Kidney (tissue), 13 donors: ENCODE measurements at regions not wholly inside any gene's neighbourhood (a gene's known extent, or its start where the extent isn't known, plus 50 kb on each side); places are given as distances from the start of the nearest gene placed in this dataset.

Experiments used
- DNase-seq, 5 donors: peaks; one replicate each; pipeline ENCODE4 v3.0.0-alpha.2; 2013 to 2020
- FAIRE-seq: peaks from 2 replicates; lab custom pipeline; 2012; peaks lifted over from hg19 to GRCh38; lab: Jason Lieb, UNC
- H3K27ac ChIP-seq, 2 donors: one replicate each; pipeline ENCODE4 v1.7.0; 2013; ENCODE audit warnings: low read depth in 2 of 2, low read length in 2 of 2, inconsistent platforms in 1 of 2
- H3K27me3 ChIP-seq: one replicate; pipeline ENCODE4 v1.7.1; 2013; ENCODE audit warnings: low read length, inconsistent platforms; ENCODE audit not compliant: control insufficient read depth, insufficient read depth
- H3K36me3 ChIP-seq, 3 donors: one replicate each; pipeline versions ENCODE4 v1.7.0 to v1.7.1; 2013; ENCODE audit warnings: low read length in 3 of 3, control low read depth in 1 of 3, inconsistent platforms in 1 of 3; ENCODE audit not compliant: insufficient read depth in 3 of 3, control insufficient read depth in 2 of 3
- H3K4me1 ChIP-seq, 3 donors: one replicate each; pipeline versions ENCODE4 v1.7.0 to v1.7.1; 2013; ENCODE audit warnings: low read length in 3 of 3, inconsistent platforms in 1 of 3, low read depth in 1 of 3; ENCODE audit not compliant: control insufficient read depth in 2 of 3, insufficient read depth in 2 of 3
- H3K4me3 ChIP-seq, 3 donors: one replicate each; pipeline versions ENCODE4 v1.7.0 to v1.8.1; 2013; ENCODE audit warnings: low read length in 3 of 3, control low read depth in 1 of 3, inconsistent platforms in 1 of 3
- H3K9ac ChIP-seq, 3 donors: one replicate each; pipeline versions ENCODE4 v1.7.0 to v1.7.1; 2013; ENCODE audit warnings: low read length in 3 of 3, control low read depth in 1 of 3, inconsistent platforms in 1 of 3
- H3K9me3 ChIP-seq, 3 donors: one replicate each; pipeline versions ENCODE4 v1.7.0 to v1.7.1; 2013; ENCODE audit warnings: low read length in 3 of 3, control low read depth in 1 of 3, inconsistent platforms in 1 of 3; ENCODE audit not compliant: control insufficient read depth in 2 of 3, insufficient read depth in 1 of 3
- CTCF ChIP-seq: IDR thresholded peaks from 3 replicates; pipeline ENCODE4 v1.5.1; 2012; ENCODE audit warnings: mild to moderate bottlenecking, moderate library complexity, borderline replicate concordance; ENCODE audit not compliant: insufficient read depth; ENCODE audit errors: extremely low read depth
- intact Hi-C: fragments of 100-400 bp; cut with DNase I; formaldehyde crosslinking; loops from one replicate; pipeline ENCODE4 v1.11.1; 2022
- donor health status: control.
- donor health status: control.
- donor health status: control.
- donor health status: control.
- donor health status: control.
- donor health status: DM: yes; HTN: yes; CAD: no.
- donor health status: Normal renal cell carcinoma (clear cell type).

GRCh38 chr3:27010834-27011233 is 358.3 kb downstream of the NEK10 start:
- no peaks in the 10 kb centered on the region for H3K27me3 ChIP-seq
- no peaks in the 10 kb centered on the region for H3K36me3 ChIP-seq
- H3K9me3 ChIP-seq, result peaks cover 0 to 2% (median 0%) of the 10 kb centered on the region in 3 donors
- H3K27ac ChIP-seq, result no peak overlapping the region
- H3K9ac ChIP-seq, result no peak overlapping the region
- no peak overlapping the region for H3K4me3 ChIP-seq
- FAIRE-seq (no peak), DNase-seq (no peak)
- intact Hi-C loops, result no loop called here
- TF ChIP-seq CTCF, result no peak
- H3K4me1 ChIP-seq, result no peaks in the 10 kb centered on the region

GRCh38 chr3:27022096-27022761 is 347.0 kb downstream of the NEK10 start:
- TF ChIP-seq CTCF, result no peak
- Histone ChIP-seq H3K9ac (no peak overlapping the region), H3K27me3 (no peaks in the 10 kb centered on the region), H3K36me3 (no peaks in the 10 kb centered on the region), H3K4me1 (no peaks in the 10 kb centered on the region), H3K9me3 (no peaks in the 10 kb centered on the region), H3K27ac (no peak overlapping the region), H3K4me3 (no peak overlapping the region)
- DNase-seq, result no peak
- intact Hi-C loops, result no loop called here
- FAIRE-seq, result no peak

- DNase-seq (no peak), FAIRE-seq (no peak)
- Histone ChIP-seq H3K9me3 (no peaks in the 10 kb centered on the region), H3K4me1 (no peaks in the 10 kb centered on the region), H3K9ac (no peak overlapping the region), H3K36me3 (no peaks in the 10 kb centered on the region), H3K4me3 (no peak overlapping the region), H3K27me3 (no peaks in the 10 kb centered on the region), H3K27ac (no peak overlapping the region)
- TF ChIP-seq CTCF, result no peak
- intact Hi-C loops, result no loop called here
Observed at GRCh38 chr3:27024493-27024892, 344.7 kb downstream of the NEK10 start.

- no peak overlapping the region for H3K4me3 ChIP-seq
- H3K27me3 ChIP-seq, result no peaks in the 10 kb centered on the region
- H3K36me3 ChIP-seq, result no peaks in the 10 kb centered on the region
- intact Hi-C loops, result no loop called here
- no peak overlapping the region for H3K27ac ChIP-seq
- H3K9ac ChIP-seq, result no peak overlapping the region
- FAIRE-seq (no peak), DNase-seq (no peak)
- no peak for TF ChIP-seq CTCF
- no peaks in the 10 kb centered on the region for H3K4me1 ChIP-seq
- no peaks in the 10 kb centered on the region for H3K9me3 ChIP-seq
Observed at GRCh38 chr3:27025718-27026117, 343.5 kb downstream of the NEK10 start.
